ENCODE measurements at regions not wholly inside any gene's neighbourhood (a gene's known extent, or its start where the extent isn't known, plus 50 kb on each side); places are given as distances from the start of the nearest gene placed in this dataset.

GRCh38 chrX:115400960-115401359 lies 111.4 kb downstream of the LUZP4 start:
- TF ChIP-seq EZH2 (IDR thresholded peaks at IDR 0.05; ENCODE audit: insufficient read depth, poor library complexity, severe bottlenecking) (no peak), EZH2phosphoT487 (IDR thresholded peaks at IDR 0.05; ENCODE audit: insufficient read depth, low read depth) (no peak)

Data from GM23248 (cell line).